Upper lobe of left lung (tissue), 4 donors: ENCODE measurements at regions not wholly inside any gene's neighbourhood (a gene's known extent, or its start where the extent isn't known, plus 50 kb on each side); places are given as distances from the start of the nearest gene placed in this dataset.

Source experiments
- CTCF ChIP-seq, 6 experiments: fragments of 450-650 bp in 4 of 6; fragments of 200-600 bp in 2 of 6; sonication (generic) in 2 of 6; IDR thresholded peaks; one replicate each; pipeline ENCODE4 v1.5.1; 2016 to 2019; ENCODE audit warnings: antibody characterized with exemption in 6 of 6
- EP300 ChIP-seq, 4 donors: sonication (generic); formaldehyde crosslinking; IDR thresholded peaks; one replicate each; pipeline ENCODE4 v1.5.1; 2017; ENCODE audit warnings: antibody characterized with exemption in 4 of 4, control low read depth in 2 of 4
- POLR2A ChIP-seq, 4 donors: fragments of 450-650 bp; IDR thresholded peaks; one replicate each; pipeline ENCODE4 v1.5.1; 2016 to 2017; ENCODE audit warnings: antibody characterized with exemption in 4 of 4, mild to moderate bottlenecking in 2 of 4

GRCh38 chr9:83147315-83148149 is 84.6 kb upstream of the RASEF start:
- no peak for TF ChIP-seq CTCF (IDR thresholded peaks at IDR 0.05)
- no peak for TF ChIP-seq POLR2A (IDR thresholded peaks at IDR 0.05)
- TF ChIP-seq EP300 (IDR thresholded peaks at IDR 0.05): no peak
